DOHH2 (cell line): ENCODE measurements at regions not wholly inside any gene's neighbourhood (a gene's known extent, or its start where the extent isn't known, plus 50 kb on each side); places are given as distances from the start of the nearest gene placed in this dataset.
"Not testable (repeated sequence)": the region's sequence is repeated elsewhere in the genome, so short reads cannot be mapped to it uniquely, and the experiment has no call there.

ENCODE experiments used
- H3F3A ChIP-seq: fragments of 200-600 bp; sonication (generic), shearing (Covaris generic); 2 replicates; pipeline ENCODE4 v1.6.0; 2016; ENCODE audit warnings: antibody characterized with exemption, mild to moderate bottlenecking; ENCODE audit not compliant: control insufficient read depth, insufficient read depth
- H3K27ac ChIP-seq: fragments of 200-600 bp; sonication (generic); 2 replicates; pipeline ENCODE4 v1.5.1; 2014; ENCODE audit warnings: low read depth, mild to moderate bottlenecking, low read length, moderate library complexity
- H3K27me3 ChIP-seq: fragments of 200-600 bp; sonication (generic); 2 replicates; pipeline ENCODE4 v1.6.1; 2014; ENCODE audit warnings: mild to moderate bottlenecking, low read length, mixed read lengths; ENCODE audit not compliant: control insufficient read depth
- H3K36me3 ChIP-seq: fragments of 200-600 bp; sonication (generic); 2 replicates; pipeline ENCODE4 v1.6.1; 2014; ENCODE audit warnings: mild to moderate bottlenecking, low read length, moderate library complexity, mixed read lengths; ENCODE audit not compliant: control insufficient read depth
- H3K4me1 ChIP-seq: fragments of 200-600 bp; sonication (generic); 2 replicates; pipeline ENCODE4 v1.6.1; 2014; ENCODE audit warnings: mild to moderate bottlenecking, low read length, mixed read lengths; ENCODE audit not compliant: control insufficient read depth
- H3K4me2 ChIP-seq: fragments of 200-600 bp; sonication (generic); 2 replicates; pipeline ENCODE4 v1.6.0; 2014; ENCODE audit warnings: mild to moderate bottlenecking, low read length, moderate library complexity
- H3K4me3 ChIP-seq: fragments of 200-600 bp; sonication (generic); 2 replicates; pipeline ENCODE4 v1.5.1; 2014; ENCODE audit warnings: mild to moderate bottlenecking, low read length, mixed read lengths
- H3K79me2 ChIP-seq: fragments of 200-600 bp; sonication (generic); 2 replicates; pipeline ENCODE4 v1.6.1; 2014; ENCODE audit warnings: mild to moderate bottlenecking, low read length, mixed read lengths; ENCODE audit not compliant: control insufficient read depth
- H3K9me2 ChIP-seq: fragments of 200-600 bp; sonication (generic); replicated peaks from 2 replicates; pipeline ENCODE4 v1.6.1; 2014; ENCODE audit warnings: mild to moderate bottlenecking, low read length, mixed read lengths; ENCODE audit not compliant: control insufficient read depth
- H3K9me3 ChIP-seq: fragments of 200-600 bp; sonication (generic); 2 replicates; pipeline ENCODE4 v1.6.1; 2014; ENCODE audit warnings: antibody characterized with exemption, low read length, mixed read lengths; ENCODE audit not compliant: control insufficient read depth, insufficient read depth
- H4K20me1 ChIP-seq: fragments of 200-600 bp; sonication (generic); 2 replicates; pipeline ENCODE4 v1.6.0; 2014; ENCODE audit warnings: low read depth, mild to moderate bottlenecking, antibody characterized with exemption, low read length, moderate library complexity; ENCODE audit not compliant: control insufficient read depth, insufficient read depth
- CTCF ChIP-seq: fragments of 200-600 bp; sonication (generic); IDR thresholded peaks from one replicate; pipeline ENCODE4 v1.5.1; 2014; ENCODE audit warnings: antibody characterized with exemption, mild to moderate bottlenecking, low read depth, low read length; ENCODE audit not compliant: poor library complexity, severe bottlenecking
- EZH2phosphoT487 ChIP-seq: fragments of 200-600 bp; sonication (generic); IDR thresholded peaks from 2 replicates; pipeline ENCODE4 v1.6.1; 2017; ENCODE audit warnings: borderline replicate concordance, mild to moderate bottlenecking, antibody characterized with exemption, low read length, moderate library complexity, mixed read lengths

DNA sequence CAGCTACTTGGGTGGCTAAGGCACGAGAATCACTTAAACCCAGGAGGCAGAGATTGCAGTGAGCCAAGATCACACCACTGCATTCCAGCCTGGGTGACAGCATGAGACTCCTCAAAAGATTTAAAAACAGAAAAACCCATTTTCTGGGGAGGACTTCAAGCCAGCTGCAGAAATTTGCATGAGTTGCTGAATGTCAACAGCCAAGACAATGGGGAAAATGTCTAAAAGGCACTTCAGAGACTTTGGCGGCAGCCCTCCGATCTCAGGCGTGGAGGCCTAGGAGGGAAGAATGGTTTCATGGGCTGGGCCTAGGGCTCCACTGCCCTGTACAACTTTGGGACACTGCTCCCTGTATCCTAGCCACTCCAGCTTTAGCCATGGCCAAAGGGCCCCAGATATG is 177.8 kb upstream of the C14orf180 start:
- H3F3A ChIP-seq = no peaks in the 10 kb centered on the region
- no peak overlapping the region for H3K4me3 ChIP-seq
- H3K27me3 ChIP-seq = no peaks in the 10 kb centered on the region
- H3K9me3 ChIP-seq = no peaks in the 10 kb centered on the region
- no peaks in the 10 kb centered on the region for H3K79me2 ChIP-seq
- no peak overlapping the region for H3K4me2 ChIP-seq
- no peaks in the 10 kb centered on the region for H4K20me1 ChIP-seq
- no peaks in the 10 kb centered on the region for H3K4me1 ChIP-seq
- H3K9me2 ChIP-seq = no peaks in the 10 kb centered on the region
- no peaks in the 10 kb centered on the region for H3K36me3 ChIP-seq
- TF ChIP-seq CTCF (no peak), EZH2phosphoT487 (no peak)
- H3K27ac ChIP-seq = no peak overlapping the region

DNA sequence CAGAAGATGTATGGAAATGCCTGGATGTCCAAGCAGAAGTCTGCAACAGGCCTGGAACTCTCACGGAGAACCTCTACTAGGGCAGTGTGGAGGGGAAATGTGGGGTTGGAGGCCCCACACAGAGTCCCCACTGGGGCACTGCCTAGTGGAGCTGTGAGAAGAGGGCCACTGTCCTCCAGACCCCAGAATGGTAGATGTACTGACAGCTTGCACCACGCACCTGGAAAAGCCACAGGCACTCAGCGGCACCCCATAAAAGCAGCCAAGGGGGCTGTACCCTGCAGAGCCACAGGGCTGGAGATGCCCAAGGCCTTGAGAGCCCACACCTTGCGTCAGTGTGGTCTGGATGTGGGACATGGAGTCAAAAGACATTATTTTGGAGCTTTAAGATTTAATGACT is 177.3 kb upstream of the C14orf180 start:
- H3K4me2 ChIP-seq, H3K36me3 ChIP-seq, H3K27ac ChIP-seq, H3K4me1 ChIP-seq, H3K9me3 ChIP-seq, H3K9me2 ChIP-seq, H3K4me3 ChIP-seq, H3F3A ChIP-seq, H4K20me1 ChIP-seq, H3K27me3 ChIP-seq, H3K79me2 ChIP-seq: not testable (repeated sequence)

DNA sequence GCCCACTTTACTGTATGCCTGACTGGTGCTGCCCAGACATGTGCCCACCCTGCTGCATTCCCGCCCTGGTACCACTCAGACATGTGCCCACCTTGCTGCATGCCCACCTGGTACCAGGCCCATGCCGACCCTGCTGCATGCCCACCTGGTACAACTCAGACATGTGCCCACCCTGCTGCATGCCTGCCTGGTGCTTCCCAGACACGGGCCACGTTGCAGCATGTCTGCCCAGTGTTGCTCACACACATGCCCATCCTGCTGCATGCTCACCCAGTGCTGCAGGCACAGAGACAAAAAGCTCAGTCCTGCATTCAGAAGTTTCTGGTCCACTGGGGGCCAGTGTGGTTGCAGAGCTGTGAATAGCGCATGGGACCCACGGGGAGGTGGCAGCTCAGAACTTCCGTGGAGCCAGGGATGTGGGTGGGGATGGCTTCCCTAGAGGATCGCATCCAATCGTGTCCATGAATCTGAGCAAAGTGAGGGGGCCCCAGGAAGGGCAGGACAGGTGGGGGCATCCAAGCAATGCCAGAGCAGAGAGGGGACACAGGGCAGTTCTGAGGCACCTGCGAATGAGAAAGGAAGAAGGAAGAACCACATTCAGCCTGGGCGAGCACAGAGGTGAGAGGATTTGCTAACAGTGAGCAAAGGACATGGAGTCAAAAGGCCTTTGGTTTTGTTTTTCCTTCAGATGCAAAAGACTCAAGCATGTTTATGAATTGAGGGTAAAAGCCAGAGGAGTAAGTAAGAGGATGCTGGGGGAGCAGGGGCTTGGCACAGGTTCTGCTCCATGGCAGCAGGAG is 175.9 kb upstream of the C14orf180 start:
- no peak overlapping the region for H3K27ac ChIP-seq
- H3K9me2 ChIP-seq = no peaks in the 10 kb centered on the region
- H3K79me2 ChIP-seq = no peaks in the 10 kb centered on the region
- no peaks in the 10 kb centered on the region for H4K20me1 ChIP-seq
- H3K9me3 ChIP-seq = no peaks in the 10 kb centered on the region; the same call in 1 of the 2 replicates
- 0 out of 2 replicates have a peak, but pooled peaks cover 2% of the 10 kb centered on the region for H3K27me3 ChIP-seq
- H3K4me3 ChIP-seq = no peak overlapping the region
- no peaks in the 10 kb centered on the region for H3K36me3 ChIP-seq
- H3K4me1 ChIP-seq = no peaks in the 10 kb centered on the region
- TF ChIP-seq EZH2phosphoT487 (no peak), CTCF (no peak)
- no peak overlapping the region for H3K4me2 ChIP-seq
- H3F3A ChIP-seq = no peaks in the 10 kb centered on the region

- H3K4me2 ChIP-seq = no peak overlapping the region
- no peak overlapping the region for H3K4me3 ChIP-seq
- no peaks in the 10 kb centered on the region for H4K20me1 ChIP-seq
- TF ChIP-seq CTCF = no peak
- no peak for TF ChIP-seq EZH2phosphoT487
- no peaks in the 10 kb centered on the region for H3K4me1 ChIP-seq
- H3K36me3 ChIP-seq = no peaks in the 10 kb centered on the region
- H3K9me3 ChIP-seq = peaks cover 5% of the 10 kb centered on the region; the same call in 1 of the 2 replicates
- no peak overlapping the region for H3K27ac ChIP-seq
- H3K79me2 ChIP-seq = no peaks in the 10 kb centered on the region
- H3K27me3 ChIP-seq = 0 out of 2 replicates have a peak, but pooled peaks cover 4% of the 10 kb centered on the region
- no peaks in the 10 kb centered on the region for H3K9me2 ChIP-seq
- no peaks in the 10 kb centered on the region for H3F3A ChIP-seq
Measured at GRCh38 chr14:104404922-104405321, 174.6 kb upstream of the C14orf180 start.
